ENCODE measurements at regions not wholly inside any gene's neighbourhood (a gene's known extent, or its start where the extent isn't known, plus 50 kb on each side); places are given as distances from the start of the nearest gene placed in this dataset.

GRCh38 chr1:22229379-22229778, 86.5 kb upstream of the WNT4 start:
- Histone ChIP-seq H3K79me2 (ENCODE audit: insufficient read depth, low read length) (no peaks in the 10 kb centered on the region), H4K20me1 (ENCODE audit: insufficient read depth, low read length) (no peaks in the 10 kb centered on the region), H3K4me2 (ENCODE audit: insufficient read depth, low read length) (no peak overlapping the region), H3K27me3 (ENCODE audit: insufficient read depth, low read length) (peaks cover 16% of the 10 kb centered on the region), H3K27ac (ENCODE audit: low read depth, low read length) (no peak overlapping the region), H2AFZ (ENCODE audit: low read length) (no peak overlapping the region), H3K4me3 (ENCODE audit: insufficient read depth, low read length) (no peak overlapping the region), H3K36me3 (ENCODE audit: insufficient read depth, low read length) (no peaks in the 10 kb centered on the region), H3K4me1 (ENCODE audit: insufficient read depth, low read length) (no peaks in the 10 kb centered on the region), H3K9me3 (ENCODE audit: low read depth, low read length) (no peaks in the 10 kb centered on the region)
- peak; percentile 79 for DNase-seq (ENCODE audit: insufficient read length, low spot score, missing footprints)
- no peak for TF ChIP-seq CTCF (IDR thresholded peaks at IDR 0.05; ENCODE audit: extremely low read depth, low read depth, low read length)

GRCh38 chr1:22231068-22231593, 88.2 kb upstream of the WNT4 start:
- H3K4me2 ChIP-seq (ENCODE audit: insufficient read depth, low read length), result no peak overlapping the region
- no peaks in the 10 kb centered on the region for H3K4me1 ChIP-seq (ENCODE audit: insufficient read depth, low read length)
- no peak overlapping the region for H3K27ac ChIP-seq (ENCODE audit: low read depth, low read length)
- H4K20me1 ChIP-seq (ENCODE audit: insufficient read depth, low read length), result no peaks in the 10 kb centered on the region
- H3K36me3 ChIP-seq (ENCODE audit: insufficient read depth, low read length), result no peaks in the 10 kb centered on the region
- no peak overlapping the region for H3K4me3 ChIP-seq (ENCODE audit: insufficient read depth, low read length)
- H3K27me3 ChIP-seq (ENCODE audit: insufficient read depth, low read length), result peaks cover 11% of the 10 kb centered on the region
- H3K79me2 ChIP-seq (ENCODE audit: insufficient read depth, low read length), result no peaks in the 10 kb centered on the region
- no peak for TF ChIP-seq CTCF (IDR thresholded peaks at IDR 0.05; ENCODE audit: extremely low read depth, low read depth, low read length)
- no peaks in the 10 kb centered on the region for H3K9me3 ChIP-seq (ENCODE audit: low read depth, low read length)
- peak; percentile 29 for DNase-seq (ENCODE audit: insufficient read length, low spot score, missing footprints)
- H2AFZ ChIP-seq (ENCODE audit: low read length), result no peak overlapping the region

- DNase-seq (ENCODE audit: insufficient read length, low spot score, missing footprints), result peak; percentile 73
- no peak overlapping the region for H3K27ac ChIP-seq (ENCODE audit: low read depth, low read length)
- H4K20me1 ChIP-seq (ENCODE audit: insufficient read depth, low read length), result no peaks in the 10 kb centered on the region
- TF ChIP-seq CTCF (IDR thresholded peaks at IDR 0.05; ENCODE audit: extremely low read depth, low read depth, low read length), result no peak
- H3K9me3 ChIP-seq (ENCODE audit: low read depth, low read length), result no peaks in the 10 kb centered on the region
- H3K27me3 ChIP-seq (ENCODE audit: insufficient read depth, low read length), result peaks cover 9% of the 10 kb centered on the region
- no peak overlapping the region for H3K4me3 ChIP-seq (ENCODE audit: insufficient read depth, low read length)
- H3K36me3 ChIP-seq (ENCODE audit: insufficient read depth, low read length), result no peaks in the 10 kb centered on the region
- H3K79me2 ChIP-seq (ENCODE audit: insufficient read depth, low read length), result no peaks in the 10 kb centered on the region
- H3K4me2 ChIP-seq (ENCODE audit: insufficient read depth, low read length), result no peak overlapping the region
- H3K4me1 ChIP-seq (ENCODE audit: insufficient read depth, low read length), result no peaks in the 10 kb centered on the region
- no peak overlapping the region for H2AFZ ChIP-seq (ENCODE audit: low read length)
These were observed 89.2 kb upstream of the WNT4 start for GRCh38 chr1:22231995-22232690.

- Histone ChIP-seq H3K79me2 (ENCODE audit: insufficient read depth, low read length) (no peaks in the 10 kb centered on the region), H3K9me3 (ENCODE audit: low read depth, low read length) (no peaks in the 10 kb centered on the region), H3K27ac (ENCODE audit: low read depth, low read length) (no peak overlapping the region), H4K20me1 (ENCODE audit: insufficient read depth, low read length) (no peaks in the 10 kb centered on the region), H2AFZ (ENCODE audit: low read length) (no peak overlapping the region), H3K4me3 (ENCODE audit: insufficient read depth, low read length) (no peak overlapping the region), H3K4me2 (ENCODE audit: insufficient read depth, low read length) (no peak overlapping the region), H3K36me3 (ENCODE audit: insufficient read depth, low read length) (no peaks in the 10 kb centered on the region), H3K4me1 (ENCODE audit: insufficient read depth, low read length) (no peaks in the 10 kb centered on the region), H3K27me3 (ENCODE audit: insufficient read depth, low read length) (peaks cover 5% of the 10 kb centered on the region)
- no peak for TF ChIP-seq CTCF (IDR thresholded peaks at IDR 0.05; ENCODE audit: extremely low read depth, low read depth, low read length)
- DNase-seq (ENCODE audit: insufficient read length, low spot score, missing footprints), result peak; percentile 74
These were observed 90.3 kb upstream of the WNT4 start for GRCh38 chr1:22233222-22233621.

All from osteoblast (primary cell).